GM18519 (cell line): ENCODE measurements at regions not wholly inside any gene's neighbourhood (a gene's known extent, or its start where the extent isn't known, plus 50 kb on each side); places are given as distances from the start of the nearest gene placed in this dataset.

ENCODE experiments used
- ATAC-seq: cut with Tn5 transposase; IDR thresholded peaks from one replicate; pipeline ENCODE4 v1.9.1; 2021; ENCODE audit warnings: mild to moderate bottlenecking, moderate library complexity; ENCODE audit not compliant: unreplicated experiment, low FRiP score

- ATAC-seq = no peak
Observed at GRCh38 chr3:182241766-182242488, 530.2 kb downstream of the SOX2 start.

DNA sequence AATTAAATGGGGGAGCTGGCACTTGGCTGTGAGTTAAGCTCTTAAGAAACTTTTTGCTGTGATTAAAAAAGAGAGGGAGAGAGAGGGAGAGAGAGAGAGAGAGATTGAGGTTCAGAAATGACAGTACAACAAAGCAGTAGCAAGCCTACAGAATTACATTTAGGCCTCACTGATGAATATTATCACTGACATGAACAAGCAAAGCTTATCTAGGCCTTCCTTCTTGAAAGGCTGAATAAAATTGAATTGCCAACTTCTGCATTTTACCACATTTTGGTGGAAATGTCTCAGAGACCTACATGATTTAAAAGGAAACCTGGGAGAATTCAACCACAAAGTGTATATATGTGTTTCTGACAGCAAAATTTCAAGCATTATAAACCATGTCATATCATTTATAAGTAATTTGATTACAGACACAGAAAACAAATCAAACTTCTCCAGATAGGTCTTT is 530.8 kb downstream of the SOX2 start:
- no peak for ATAC-seq

DNA sequence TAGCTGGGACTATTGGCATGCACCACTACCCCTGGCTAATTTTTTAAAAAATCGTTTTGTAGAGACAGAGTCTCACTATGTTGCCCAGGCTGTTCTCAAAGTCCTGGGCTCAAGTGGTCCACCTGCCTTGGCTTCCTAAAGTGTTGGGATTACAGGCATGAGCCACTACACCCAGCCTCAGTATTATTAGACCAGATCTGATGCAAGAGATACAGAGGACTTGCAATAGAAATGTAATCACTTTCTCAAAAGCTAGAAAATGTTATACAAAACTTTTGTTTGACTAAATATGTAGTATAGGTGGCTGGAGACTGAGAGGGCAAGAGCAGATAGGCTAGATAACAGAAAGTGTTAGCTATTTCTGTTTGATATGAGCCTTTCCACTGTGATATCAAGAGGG is 531.9 kb downstream of the SOX2 start:
- no peak for ATAC-seq

- no peak for ATAC-seq
Observed at GRCh38 chr3:182244222-182244971, 532.7 kb downstream of the SOX2 start.

DNA sequence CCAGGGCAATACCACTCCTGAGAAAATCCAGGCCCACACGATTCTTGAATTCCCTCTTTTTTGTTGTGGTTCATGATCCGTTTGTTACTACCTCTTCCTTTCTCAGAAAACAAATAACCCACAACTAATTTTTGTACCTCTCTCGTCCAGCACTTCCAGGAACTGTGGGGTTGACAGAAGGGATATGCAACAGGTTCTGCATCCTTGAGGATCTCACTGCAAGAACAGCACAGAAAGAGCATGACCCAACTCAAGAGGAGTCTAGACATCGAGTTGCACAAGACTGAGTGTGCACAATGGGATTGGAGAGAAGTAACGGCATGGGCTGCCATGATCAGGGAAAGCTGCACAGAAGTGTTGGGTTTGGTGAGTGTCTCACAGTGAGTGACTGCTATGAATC is 533.3 kb downstream of the SOX2 start:
- no peak for ATAC-seq

- no peak for ATAC-seq
Observed at GRCh38 chr3:182246870-182247269, 535.1 kb downstream of the SOX2 start.

DNA sequence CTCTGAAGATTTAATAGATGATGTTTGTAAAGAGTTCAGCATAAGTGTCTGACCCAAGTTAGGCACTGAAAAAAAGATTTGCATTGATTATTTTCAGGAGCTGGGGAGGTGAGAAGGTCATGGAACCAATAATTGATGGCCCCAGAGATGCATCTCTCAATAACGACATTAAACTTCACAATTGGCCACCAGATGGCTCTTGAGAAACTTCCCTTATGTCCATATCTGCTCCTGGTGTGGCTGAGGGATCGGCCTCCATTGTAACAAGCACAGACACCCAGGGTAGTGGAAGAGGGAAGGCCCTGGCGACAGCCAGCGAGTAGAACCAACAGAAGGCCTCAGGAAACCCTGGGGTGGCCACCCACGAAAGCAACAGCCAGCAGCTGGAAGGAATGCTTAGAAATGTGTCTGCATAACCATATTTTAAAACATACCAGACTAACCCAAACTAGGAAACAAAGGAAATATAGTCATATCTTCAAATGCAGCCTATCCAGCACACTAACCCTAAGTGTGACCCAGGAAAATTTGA is 536.7 kb downstream of the SOX2 start:
- ATAC-seq = no peak

GRCh38 chr3:182252802-182253201 is 540.5 kb upstream of the ATP11B start:
- no peak for ATAC-seq

DNA sequence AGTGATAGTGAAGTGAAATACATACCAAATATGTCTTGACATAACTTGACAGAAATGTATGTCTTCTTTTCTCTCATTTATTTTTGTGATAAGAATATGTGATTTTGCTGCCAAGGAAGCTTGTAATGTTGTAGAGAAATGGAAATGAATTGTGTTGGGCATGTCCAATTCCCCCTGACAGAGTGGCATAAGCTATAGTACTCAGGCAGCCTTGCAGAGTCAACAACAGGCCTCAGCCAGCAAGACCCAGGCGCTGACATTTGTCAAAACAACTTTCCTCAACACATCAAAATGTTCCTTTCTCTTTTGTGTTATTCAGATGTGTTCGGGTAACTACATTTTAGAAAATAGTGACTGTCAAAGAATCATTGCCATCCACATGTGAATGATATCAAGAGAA is 538.1 kb upstream of the ATP11B start:
- no peak for ATAC-seq

DNA sequence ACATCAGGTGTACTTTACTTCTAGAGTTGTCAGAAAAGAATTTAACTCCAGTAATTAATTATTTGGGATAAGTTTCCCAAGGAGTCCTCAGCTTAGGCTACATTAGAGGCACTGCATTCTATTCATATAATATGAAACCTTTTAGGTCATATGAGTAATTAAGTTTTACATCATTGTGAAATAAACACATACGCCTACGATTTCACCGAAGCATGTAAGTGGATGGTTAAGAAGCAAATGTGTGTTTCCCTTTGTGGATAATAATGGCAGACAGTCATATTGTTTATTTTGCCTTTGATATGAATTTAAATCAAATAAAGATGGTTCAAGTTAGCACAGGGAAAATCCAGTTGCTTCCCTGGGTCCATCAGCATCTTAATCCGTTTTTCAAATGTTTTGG is 535.9 kb upstream of the ATP11B start:
- ATAC-seq = no peak

DNA sequence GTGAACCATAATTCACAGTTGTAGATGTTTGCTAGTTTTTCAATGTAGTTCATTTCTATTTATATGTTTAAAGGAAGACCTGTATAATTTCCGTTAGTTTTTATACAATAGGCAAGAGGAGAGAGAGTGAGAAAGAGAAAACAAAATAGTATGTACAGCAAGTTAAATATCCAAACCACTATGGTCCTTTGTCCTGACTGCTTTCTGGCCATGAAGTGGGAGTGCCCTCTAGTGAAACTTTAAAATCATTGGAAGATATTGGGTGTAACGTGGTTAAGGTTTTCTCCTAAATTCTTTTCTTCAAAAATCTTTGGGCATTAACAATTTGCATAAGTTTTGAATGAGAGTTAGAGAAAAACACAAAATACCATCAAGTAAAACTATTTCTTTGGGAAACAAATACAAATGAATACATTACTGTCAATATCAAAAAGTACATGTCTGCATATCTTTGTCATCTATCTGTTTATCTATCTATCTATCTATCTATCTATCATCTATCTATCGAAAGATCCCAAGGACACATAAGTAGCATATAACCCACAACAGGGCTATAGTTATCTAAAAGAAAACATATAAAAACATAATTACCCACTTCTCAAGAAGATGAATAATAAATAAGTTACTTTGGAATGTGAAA is 534.6 kb upstream of the ATP11B start:
- no peak for ATAC-seq

- ATAC-seq = no peak
Observed at GRCh38 chr3:182259579-182259978, 533.7 kb upstream of the ATP11B start.

- no peak for ATAC-seq
Observed at GRCh38 chr3:182261041-182261440, 532.3 kb upstream of the ATP11B start.

DNA sequence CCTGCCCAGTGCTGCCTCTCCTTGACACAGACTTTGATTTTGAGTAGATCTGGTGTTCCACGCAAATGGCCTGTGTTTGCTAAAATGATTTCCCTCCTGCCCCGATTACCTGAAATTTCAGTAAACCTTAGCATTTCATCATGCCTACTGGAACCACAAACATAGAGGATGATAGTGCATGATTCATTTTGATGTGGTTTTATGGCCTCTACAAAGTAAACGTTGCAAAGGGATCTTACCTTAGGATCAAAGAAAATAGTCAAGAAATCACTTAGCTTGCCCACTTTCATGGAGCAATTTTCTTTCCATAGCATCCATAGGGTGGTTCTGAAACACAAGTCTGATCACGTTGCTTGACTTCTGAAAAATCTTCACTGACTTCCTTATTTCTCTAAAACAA is 524.6 kb upstream of the ATP11B start:
- ATAC-seq = no peak

- ATAC-seq = no peak
Observed at GRCh38 chr3:182276512-182276911, 516.8 kb upstream of the ATP11B start.

DNA sequence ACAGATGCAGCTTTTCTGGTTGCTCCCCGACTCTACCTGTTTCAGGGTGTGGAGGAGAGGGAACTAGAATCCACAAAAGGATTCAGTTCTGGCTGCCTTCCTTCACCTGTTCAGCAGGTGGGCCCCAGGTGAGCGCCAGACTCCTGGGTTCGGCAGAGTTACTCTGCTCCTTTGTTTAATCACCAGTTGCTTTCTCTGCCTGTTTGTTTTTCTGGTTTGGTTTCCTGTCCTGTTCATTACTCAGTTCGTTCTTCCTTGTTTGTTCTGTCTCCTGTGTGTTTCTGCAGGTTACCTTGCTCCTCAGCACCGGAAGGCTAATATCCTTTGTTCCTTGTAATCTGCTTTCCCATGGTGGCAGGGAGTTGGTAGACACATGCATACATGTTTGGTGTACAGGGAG is 508.5 kb upstream of the ATP11B start:
- ATAC-seq = no peak

GRCh38 chr3:182292591-182292990 is 500.7 kb upstream of the ATP11B start:
- no peak for ATAC-seq

DNA sequence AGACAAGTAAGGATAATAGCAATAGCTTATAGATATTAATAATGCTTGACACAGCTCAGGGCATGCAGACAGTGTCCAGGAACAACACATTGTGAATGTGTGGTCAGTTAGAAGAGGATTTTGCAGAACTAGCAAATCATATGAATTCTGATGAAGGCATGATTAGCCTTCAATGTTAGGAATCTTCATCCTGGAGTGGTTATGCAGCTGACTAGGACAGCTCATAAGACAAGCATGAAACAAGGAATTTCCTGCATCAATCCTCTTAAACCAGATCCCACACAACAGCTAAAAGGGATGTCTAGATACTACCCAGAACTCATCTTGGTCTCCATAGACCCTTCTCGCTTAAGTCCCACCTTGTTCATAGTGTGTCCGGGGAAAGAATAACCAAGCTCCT is 499.0 kb upstream of the ATP11B start:
- no peak for ATAC-seq

DNA sequence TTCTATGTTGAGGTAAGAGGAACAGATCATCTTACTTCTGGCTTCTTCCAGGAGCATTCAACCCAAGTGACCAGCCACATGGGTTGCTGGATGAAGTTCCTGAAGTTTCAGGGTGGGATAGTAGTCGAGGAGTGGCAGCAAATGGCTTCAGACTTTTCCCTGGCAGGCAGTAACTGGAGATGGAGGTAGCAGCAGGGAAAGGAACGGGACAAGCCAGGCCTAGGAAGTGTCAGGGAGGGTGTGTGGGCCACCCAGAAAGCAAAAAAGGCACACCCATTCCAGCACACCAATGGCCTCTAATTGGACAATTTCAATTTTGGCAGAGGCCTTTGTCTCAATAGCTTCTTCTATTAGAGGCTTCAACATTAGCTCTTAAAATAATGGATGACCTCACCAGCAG is 498.6 kb upstream of the ATP11B start:
- ATAC-seq = no peak

DNA sequence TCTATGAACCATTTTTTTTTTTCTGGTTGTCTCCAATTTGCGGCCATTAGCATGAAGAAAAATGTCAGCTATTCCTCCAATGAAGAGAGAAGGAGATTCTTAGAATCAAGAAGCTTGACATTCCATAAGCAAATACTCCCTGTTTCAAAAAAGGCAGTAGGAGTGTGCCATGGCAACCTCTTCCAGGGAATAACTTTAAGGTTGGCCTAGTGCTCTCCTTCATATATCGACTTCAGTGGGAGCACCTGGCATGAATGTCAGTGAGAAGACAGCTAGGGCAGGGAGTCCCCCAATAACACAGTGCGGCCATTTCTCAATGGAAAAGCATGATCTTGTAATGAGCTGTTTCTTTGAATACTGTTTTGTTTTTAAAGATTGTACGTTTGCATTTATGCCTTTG is 493.0 kb upstream of the ATP11B start:
- no peak for ATAC-seq

DNA sequence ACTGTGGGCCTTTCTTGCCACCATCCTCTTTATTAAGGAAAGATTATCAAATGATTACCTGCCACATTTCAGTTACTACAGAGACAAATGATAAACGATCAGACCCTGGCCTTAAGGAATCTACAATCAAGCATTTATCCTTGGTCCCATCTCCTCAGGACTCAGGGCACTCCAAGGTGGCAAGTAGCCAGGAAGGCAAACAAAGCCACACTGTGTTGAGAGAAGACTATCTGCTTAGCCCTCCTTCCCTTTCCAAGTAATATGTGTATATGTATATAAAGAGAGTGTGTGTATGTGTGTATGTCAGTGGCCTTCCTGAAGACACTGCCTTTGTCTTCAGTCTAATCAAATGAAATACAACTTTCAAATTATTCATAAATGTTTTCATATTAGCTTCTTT is 490.1 kb upstream of the ATP11B start:
- ATAC-seq = no peak
